ENCODE measurements at regions not wholly inside any gene's neighbourhood (a gene's known extent, or its start where the extent isn't known, plus 50 kb on each side); places are given as distances from the start of the nearest gene placed in this dataset.

DNA sequence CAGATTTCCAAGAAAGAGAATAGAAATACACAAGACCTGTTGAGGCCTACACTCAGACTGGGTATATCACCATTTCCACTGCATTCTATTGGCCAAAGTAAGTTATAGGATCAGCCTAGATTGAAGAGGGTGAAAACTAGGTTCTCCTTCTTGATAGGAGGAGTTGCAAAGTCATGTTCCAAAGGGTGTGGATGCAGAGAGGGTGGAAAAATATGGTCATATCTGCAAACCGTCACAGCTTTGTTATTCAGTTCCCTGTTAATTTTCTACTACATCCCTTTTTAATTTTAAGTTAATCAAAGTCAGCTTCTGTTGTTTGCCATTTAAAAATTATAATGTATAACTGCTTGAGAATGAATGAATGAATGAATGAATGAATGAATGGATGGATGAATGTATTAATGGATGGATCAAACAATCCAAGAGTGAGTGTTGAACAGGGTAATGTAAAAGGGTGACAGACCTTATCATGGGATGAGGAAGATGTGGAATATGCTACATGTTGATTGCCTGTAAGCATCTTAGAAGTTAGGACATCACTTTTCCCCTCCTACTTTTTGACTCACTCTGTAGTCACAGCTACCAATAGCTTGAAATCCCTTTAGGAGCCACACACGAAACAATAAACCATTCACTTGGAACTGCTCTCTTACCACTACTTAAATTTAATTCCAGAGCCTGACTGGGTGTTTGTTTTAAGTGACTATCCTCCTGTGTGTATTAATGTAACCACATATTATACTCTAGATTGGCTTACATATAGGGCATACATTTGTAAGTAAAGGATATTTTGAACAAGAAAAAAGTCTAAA lies 121.5 kb downstream of the CCDC34 start:
- TF ChIP-seq, protein P1, sequence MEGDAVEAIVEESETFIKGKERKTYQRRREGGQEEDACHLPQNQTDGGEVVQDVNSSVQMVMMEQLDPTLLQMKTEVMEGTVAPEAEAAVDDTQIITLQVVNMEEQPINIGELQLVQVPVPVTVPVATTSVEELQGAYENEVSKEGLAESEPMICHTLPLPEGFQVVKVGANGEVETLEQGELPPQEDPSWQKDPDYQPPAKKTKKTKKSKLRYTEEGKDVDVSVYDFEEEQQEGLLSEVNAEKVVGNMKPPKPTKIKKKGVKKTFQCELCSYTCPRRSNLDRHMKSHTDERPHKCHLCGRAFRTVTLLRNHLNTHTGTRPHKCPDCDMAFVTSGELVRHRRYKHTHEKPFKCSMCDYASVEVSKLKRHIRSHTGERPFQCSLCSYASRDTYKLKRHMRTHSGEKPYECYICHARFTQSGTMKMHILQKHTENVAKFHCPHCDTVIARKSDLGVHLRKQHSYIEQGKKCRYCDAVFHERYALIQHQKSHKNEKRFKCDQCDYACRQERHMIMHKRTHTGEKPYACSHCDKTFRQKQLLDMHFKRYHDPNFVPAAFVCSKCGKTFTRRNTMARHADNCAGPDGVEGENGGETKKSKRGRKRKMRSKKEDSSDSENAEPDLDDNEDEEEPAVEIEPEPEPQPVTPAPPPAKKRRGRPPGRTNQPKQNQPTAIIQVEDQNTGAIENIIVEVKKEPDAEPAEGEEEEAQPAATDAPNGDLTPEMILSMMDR (IDR thresholded peaks at IDR 0.05) = no peak

DNA sequence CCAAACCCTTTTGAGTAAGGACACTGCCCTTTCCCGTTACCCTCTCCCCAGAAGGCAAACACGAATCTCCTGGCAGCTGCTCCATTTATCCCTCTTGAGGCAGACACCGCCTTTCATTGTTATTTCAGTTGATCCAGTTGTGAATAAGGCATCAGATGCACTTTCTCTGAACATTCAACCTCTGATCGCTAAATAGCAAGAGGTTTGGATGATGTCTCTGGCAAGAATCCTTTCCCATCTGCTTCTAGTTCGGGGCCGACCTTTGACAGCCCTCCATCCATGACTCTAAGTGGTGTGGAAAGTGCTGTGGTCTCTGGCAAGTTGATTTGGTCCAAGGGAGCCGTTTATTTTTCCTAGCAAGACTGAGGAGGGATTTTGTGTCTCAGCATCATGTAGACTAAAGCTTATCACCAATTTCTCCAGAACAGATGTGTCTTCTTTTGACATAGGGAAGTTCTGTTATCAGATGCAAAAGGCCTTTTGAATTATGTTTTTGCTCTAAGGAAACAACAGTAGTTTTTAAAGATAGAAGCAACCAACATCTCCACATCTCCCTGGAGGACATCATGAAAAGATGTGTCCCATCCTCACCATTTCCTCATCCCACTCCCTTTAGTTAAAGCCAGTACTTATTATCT lies 123.6 kb downstream of the CCDC34 start:
- TF ChIP-seq, protein P1 (IDR thresholded peaks at IDR 0.05) = no peak

DNA sequence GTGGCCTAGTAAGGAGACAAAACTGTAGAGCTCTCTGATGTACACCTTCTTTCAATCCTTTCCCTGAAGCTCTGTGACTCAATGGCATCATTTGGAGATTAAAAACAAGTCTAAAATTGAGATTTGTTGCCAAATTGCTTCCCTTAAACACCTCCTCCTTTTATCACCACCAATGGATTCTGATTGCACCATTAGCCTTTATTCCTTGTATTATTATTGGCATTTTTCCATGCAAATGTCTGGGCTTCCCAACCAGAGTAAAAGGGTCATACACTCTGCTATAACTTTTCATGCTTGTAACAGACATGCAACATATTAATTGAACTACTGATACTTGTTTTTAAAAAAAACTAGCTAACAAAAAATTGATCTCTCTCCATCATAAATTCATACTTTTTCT lies 124.2 kb downstream of the CCDC34 start:
- TF ChIP-seq, protein P1 (IDR thresholded peaks at IDR 0.05) = no peak

DNA sequence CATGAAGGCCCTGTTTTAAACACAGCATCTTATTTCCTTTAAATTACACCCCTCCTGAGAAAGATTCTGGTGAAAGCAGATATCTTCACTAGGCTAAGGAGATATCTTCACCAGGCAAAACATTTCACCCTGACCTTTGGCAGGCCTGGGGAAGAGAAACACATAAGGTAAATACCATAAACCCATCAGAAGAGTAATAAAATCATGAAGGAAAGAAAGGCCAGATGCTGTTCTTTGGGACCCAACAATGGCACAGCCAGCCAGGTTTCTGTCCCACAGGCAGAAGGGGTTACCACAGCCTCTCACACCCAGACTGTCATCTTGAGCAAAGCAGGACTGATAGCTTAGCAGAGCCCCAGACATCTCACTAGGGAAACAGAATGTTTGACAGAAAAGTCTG lies 125.4 kb downstream of the CCDC34 start:
- TF ChIP-seq, protein P1 (IDR thresholded peaks at IDR 0.05) = no peak

DNA sequence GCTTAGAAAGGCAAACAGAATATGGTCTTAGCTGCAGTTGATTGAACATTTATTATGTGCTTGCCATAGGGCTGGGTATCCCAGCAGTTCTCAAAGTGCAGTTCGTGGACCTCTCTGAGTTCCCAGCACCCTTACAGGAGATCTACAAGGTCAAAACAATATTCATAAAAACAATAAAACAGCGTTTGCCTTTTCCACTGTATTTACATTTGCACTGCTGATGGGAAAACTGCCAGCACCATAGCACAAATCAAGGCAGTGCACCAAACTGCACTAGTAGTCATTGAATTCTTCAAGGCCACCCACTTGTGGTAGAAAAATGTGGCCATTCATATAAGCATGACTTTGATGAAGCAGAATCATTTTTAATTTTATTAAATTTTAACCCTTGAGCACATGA lies 128.1 kb downstream of the CCDC34 start:
- TF ChIP-seq, protein P1 (IDR thresholded peaks at IDR 0.05) = no peak

DNA sequence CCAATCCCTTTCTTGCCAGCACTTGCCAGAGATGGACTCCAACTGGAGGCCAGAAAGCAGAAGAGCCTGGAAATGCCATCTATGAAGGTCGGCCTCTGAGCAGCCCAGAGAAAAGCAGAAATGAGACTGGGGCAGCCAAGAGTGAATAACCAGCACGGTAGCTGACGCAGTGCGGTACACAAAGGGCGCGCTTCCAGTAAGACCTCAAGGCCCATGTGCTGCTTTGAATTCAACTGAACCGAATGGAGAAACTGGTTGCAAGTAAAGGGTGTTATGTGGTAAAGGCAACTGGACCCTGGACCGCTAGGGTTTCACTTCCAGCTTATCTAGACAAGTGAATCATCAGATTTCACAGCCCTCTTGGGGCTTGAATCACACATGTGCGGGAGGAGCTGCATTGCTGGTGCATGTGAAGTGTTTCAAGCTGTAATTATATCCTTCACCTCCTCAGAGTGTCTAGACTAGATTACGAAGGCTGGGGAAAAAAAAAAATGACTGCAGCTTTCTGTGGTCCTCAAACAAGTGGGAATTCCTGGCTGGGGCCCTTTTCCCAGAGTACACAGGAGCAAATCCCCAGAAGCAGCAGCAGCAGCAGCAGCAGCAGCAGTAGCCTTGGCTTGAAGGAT lies 128.9 kb downstream of the CCDC34 start:
- TF ChIP-seq, protein P1 (IDR thresholded peaks at IDR 0.05) = no peak

DNA sequence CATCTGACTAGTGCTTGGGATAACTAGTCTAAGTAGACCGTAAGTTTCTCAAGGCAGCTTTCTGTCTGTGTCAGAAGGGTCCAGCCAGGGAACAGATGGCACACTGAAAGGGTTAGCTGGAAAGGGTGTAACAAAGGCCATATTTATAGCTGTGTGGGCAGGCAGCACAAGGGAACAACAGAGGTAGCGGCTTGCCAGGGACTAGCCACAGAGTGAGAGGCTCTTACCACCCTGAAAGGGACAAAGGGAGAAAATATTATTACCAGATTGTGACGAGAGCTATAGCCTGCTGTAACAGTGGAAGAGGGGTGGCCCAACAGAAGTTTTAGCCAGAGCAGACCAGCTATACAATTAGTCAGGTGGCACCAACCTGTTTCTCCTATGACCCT lies 129.4 kb downstream of the CCDC34 start:
- TF ChIP-seq, protein P1 (IDR thresholded peaks at IDR 0.05) = no peak

All from LNCAP (cell line).